Dermis blood vessel endothelial cell (primary cell): ENCODE measurements at regions not wholly inside any gene's neighbourhood (a gene's known extent, or its start where the extent isn't known, plus 50 kb on each side); places are given as distances from the start of the nearest gene placed in this dataset.
"Not testable (repeated sequence)": the region's sequence is repeated elsewhere in the genome, so short reads cannot be mapped to it uniquely, and the experiment has no call there.

Experiments used
- DNase-seq: peaks from one replicate; pipeline ENCODE4 v3.0.0; 2010

- DNase-seq: no peak
Measured at GRCh38 chr4:132269303-132269990, 879.6 kb upstream of the PCDH10 start.

GRCh38 chr4:132275583-132276121 is 873.4 kb upstream of the PCDH10 start:
- no peak for DNase-seq

- no peak for DNase-seq
Measured at GRCh38 chr4:132276185-132276584, 872.9 kb upstream of the PCDH10 start.

GRCh38 chr4:132276989-132277388 is 872.1 kb upstream of the PCDH10 start:
- DNase-seq: no peak

GRCh38 chr4:132281733-132282132 is 867.4 kb upstream of the PCDH10 start:
- DNase-seq: no peak

GRCh38 chr4:132284910-132285426 is 864.1 kb upstream of the PCDH10 start:
- no peak for DNase-seq

- no peak for DNase-seq
Measured at GRCh38 chr4:132297346-132297745, 851.7 kb upstream of the PCDH10 start.

GRCh38 chr4:132299841-132300240 is 849.3 kb upstream of the PCDH10 start:
- DNase-seq: no peak

- no peak for DNase-seq
Measured at GRCh38 chr4:132312521-132312920, 836.6 kb upstream of the PCDH10 start.

- no peak for DNase-seq
Measured at GRCh38 chr4:132313852-132314251, 835.2 kb upstream of the PCDH10 start.

- DNase-seq: no peak
Measured at GRCh38 chr4:132316738-132317137, 832.4 kb upstream of the PCDH10 start.

GRCh38 chr4:132317923-132318322 is 831.2 kb upstream of the PCDH10 start:
- no peak for DNase-seq

- DNase-seq: no peak
Measured at GRCh38 chr4:132328761-132329160, 820.3 kb upstream of the PCDH10 start.

GRCh38 chr4:132330994-132331393 is 818.1 kb upstream of the PCDH10 start:
- no peak for DNase-seq

- no peak for DNase-seq
Measured at GRCh38 chr4:132332932-132333723, 816.0 kb upstream of the PCDH10 start.

- no peak for DNase-seq
Measured at GRCh38 chr4:132333724-132334047, 815.4 kb upstream of the PCDH10 start.

GRCh38 chr4:132334081-132334480 is 815.0 kb upstream of the PCDH10 start:
- DNase-seq: no peak

- DNase-seq: no peak
Measured at GRCh38 chr4:132344924-132345828, 803.9 kb upstream of the PCDH10 start.

GRCh38 chr4:132346016-132346415 is 803.1 kb upstream of the PCDH10 start:
- no peak for DNase-seq

- DNase-seq: not testable (repeated sequence)
Measured at GRCh38 chr4:132351606-132352005, 797.5 kb upstream of the PCDH10 start.

- DNase-seq: no peak
Measured at GRCh38 chr4:132382243-132382642, 766.9 kb upstream of the PCDH10 start.

GRCh38 chr4:132383571-132384199 is 765.4 kb upstream of the PCDH10 start:
- no peak for DNase-seq
